ENCODE measurements at regions not wholly inside any gene's neighbourhood (a gene's known extent, or its start where the extent isn't known, plus 50 kb on each side); places are given as distances from the start of the nearest gene placed in this dataset.

DNA sequence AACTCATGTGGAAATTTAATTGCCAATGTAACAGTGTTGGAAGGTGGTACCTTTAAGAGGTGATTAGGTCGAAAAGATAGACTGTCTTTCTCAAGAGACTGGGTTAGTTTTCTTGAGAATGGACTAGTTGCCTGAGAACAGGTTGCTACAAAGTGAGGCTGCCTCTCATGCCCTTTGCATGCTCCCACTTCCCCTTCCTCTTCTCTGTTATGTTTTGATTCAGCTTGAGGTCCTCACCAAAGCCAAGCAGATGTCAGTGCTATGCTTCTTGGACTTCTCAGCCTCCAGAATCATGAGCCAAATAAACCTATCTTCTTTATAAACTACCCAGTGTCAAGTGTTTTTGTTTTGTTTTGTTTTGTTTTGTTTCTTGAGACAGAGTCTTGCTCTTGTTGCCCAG lies 187.0 kb upstream of the RUNX1 start:
- Histone ChIP-seq H3K36me3 (ENCODE audit: insufficient read depth, low read length) (peaks cover 10% of the 10 kb centered on the region), H2AFZ (ENCODE audit: low read length) (no peak overlapping the region), H3K79me2 (ENCODE audit: insufficient read depth, low read depth, low read length) (no peaks in the 10 kb centered on the region), H3K9me3 (ENCODE audit: low read length) (peaks cover 27% of the 10 kb centered on the region; the same call in 1 of the 2 replicates), H4K20me1 (ENCODE audit: insufficient read depth, low read length) (no peaks in the 10 kb centered on the region), H3K4me3 (ENCODE audit: low read depth, low read length, poor library complexity, severe bottlenecking) (no peak overlapping the region), H3K4me1 (ENCODE audit: insufficient read depth, low read length, poor library complexity, severe bottlenecking) (peaks cover 46% of the 10 kb centered on the region), H3K27ac (ENCODE audit: low read depth, low read length, poor library complexity, severe bottlenecking) (peak overlapping the region; percentile 4), H3K9me2 (ENCODE audit: insufficient read depth, low read length) (no peaks in the 10 kb centered on the region), H3K4me2 (ENCODE audit: low read length) (no peak overlapping the region)
- ChIA-PET POLR2A (no interaction called here), CTCF (ENCODE audit: unreplicated experiment) (no interaction called here)
- DNase-seq (ENCODE audit: low spot score), result peak; percentile 52
- intact Hi-C loops (cut with micrococcal nuclease; ENCODE audit: unreplicated experiment), result no loop called here
- BruUV-seq (replicated peaks), result no TSS peak
- TF ChIP-seq, protein P1, sequence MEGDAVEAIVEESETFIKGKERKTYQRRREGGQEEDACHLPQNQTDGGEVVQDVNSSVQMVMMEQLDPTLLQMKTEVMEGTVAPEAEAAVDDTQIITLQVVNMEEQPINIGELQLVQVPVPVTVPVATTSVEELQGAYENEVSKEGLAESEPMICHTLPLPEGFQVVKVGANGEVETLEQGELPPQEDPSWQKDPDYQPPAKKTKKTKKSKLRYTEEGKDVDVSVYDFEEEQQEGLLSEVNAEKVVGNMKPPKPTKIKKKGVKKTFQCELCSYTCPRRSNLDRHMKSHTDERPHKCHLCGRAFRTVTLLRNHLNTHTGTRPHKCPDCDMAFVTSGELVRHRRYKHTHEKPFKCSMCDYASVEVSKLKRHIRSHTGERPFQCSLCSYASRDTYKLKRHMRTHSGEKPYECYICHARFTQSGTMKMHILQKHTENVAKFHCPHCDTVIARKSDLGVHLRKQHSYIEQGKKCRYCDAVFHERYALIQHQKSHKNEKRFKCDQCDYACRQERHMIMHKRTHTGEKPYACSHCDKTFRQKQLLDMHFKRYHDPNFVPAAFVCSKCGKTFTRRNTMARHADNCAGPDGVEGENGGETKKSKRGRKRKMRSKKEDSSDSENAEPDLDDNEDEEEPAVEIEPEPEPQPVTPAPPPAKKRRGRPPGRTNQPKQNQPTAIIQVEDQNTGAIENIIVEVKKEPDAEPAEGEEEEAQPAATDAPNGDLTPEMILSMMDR (conservative IDR thresholded peaks at IDR 0.05; ENCODE audit: low read length), result no peak
- TF ChIP-seq EZH2phosphoT487 (IDR thresholded peaks at IDR 0.05; ENCODE audit: borderline replicate concordance, low read depth, low read length), result no peak

DNA sequence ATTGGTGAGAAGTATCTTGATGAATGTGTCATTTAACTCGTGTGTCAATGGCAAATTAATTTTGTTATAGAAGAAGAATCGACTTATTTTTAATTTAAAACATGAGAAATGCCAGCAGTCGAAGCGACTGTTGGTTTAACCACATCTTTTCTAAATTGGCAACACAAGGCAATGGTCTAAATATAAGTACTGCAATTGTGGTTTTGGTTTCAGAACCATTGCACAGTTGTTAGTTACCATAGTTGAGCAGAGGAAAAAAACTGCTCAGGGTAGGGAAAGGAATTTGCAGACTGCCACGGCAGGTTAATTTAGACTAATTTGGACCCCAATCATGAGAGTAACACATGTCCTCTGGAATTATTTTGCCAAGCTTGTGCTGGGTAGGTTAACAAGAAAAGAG lies 185.6 kb upstream of the RUNX1 start:
- Histone ChIP-seq H3K9me3 (ENCODE audit: low read length) (peaks cover 27% of the 10 kb centered on the region; the same call in 1 of the 2 replicates), H3K4me2 (ENCODE audit: low read length) (peak overlapping the region; percentile 58), H3K4me3 (ENCODE audit: low read depth, low read length, poor library complexity, severe bottlenecking) (peak overlapping the region; percentile 37), H3K9me2 (ENCODE audit: insufficient read depth, low read length) (no peaks in the 10 kb centered on the region), H3K36me3 (ENCODE audit: insufficient read depth, low read length) (peaks cover 10% of the 10 kb centered on the region), H2AFZ (ENCODE audit: low read length) (peak overlapping the region; percentile 16; the same call in 1 of the 2 replicates), H3K4me1 (ENCODE audit: insufficient read depth, low read length, poor library complexity, severe bottlenecking) (peaks cover 55% of the 10 kb centered on the region), H4K20me1 (ENCODE audit: insufficient read depth, low read length) (no peaks in the 10 kb centered on the region), H3K79me2 (ENCODE audit: insufficient read depth, low read depth, low read length) (no peaks in the 10 kb centered on the region), H3K27ac (ENCODE audit: low read depth, low read length, poor library complexity, severe bottlenecking) (peak overlapping the region; percentile 60)
- intact Hi-C loops (cut with micrococcal nuclease; ENCODE audit: unreplicated experiment), result no loop called here
- CTCF ChIA-PET (ENCODE audit: unreplicated experiment), result no interaction called here
- DNase-seq (ENCODE audit: low spot score), result peak; percentile 75
- POLR2A ChIA-PET, result interaction anchor here (0.6 to 0.7 kb wide), 2 partner anchors 352 to 846 kb away, joined by 3 read pairs; no protein-coding TSS in a partner anchor
- BruUV-seq (replicated peaks), result no TSS peak
- no peak for TF ChIP-seq EZH2phosphoT487 (IDR thresholded peaks at IDR 0.05; ENCODE audit: borderline replicate concordance, low read depth, low read length)
- TF ChIP-seq, protein P1 (conservative IDR thresholded peaks at IDR 0.05; ENCODE audit: low read length), result no peak

DNA sequence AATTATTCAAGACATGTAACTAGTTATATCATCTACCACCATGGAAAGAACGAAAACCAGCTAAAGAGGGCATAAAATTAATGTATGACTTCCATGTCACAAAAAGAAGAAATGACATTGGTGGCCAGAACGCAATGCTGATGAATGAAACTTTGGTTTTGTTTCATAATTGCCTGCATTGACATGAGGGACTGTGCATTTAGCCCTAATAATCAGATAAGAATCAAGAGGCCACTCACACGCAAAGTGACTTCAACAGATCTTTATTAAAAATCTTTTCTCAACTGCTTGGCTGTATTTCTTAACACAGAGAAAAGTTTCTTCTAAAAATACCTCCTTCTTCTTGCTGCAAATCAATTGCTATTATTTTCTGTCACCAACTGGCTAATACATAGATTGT lies 184.7 kb upstream of the RUNX1 start:
- Histone ChIP-seq H3K4me2 (ENCODE audit: low read length) (peak overlapping the region; percentile 58), H3K27ac (ENCODE audit: low read depth, low read length, poor library complexity, severe bottlenecking) (peak overlapping the region; percentile 60), H3K9me3 (ENCODE audit: low read length) (peaks cover 27% of the 10 kb centered on the region; the same call in 1 of the 2 replicates), H3K4me3 (ENCODE audit: low read depth, low read length, poor library complexity, severe bottlenecking) (no peak overlapping the region), H2AFZ (ENCODE audit: low read length) (no peak overlapping the region; the same call in 1 of the 2 replicates), H3K4me1 (ENCODE audit: insufficient read depth, low read length, poor library complexity, severe bottlenecking) (peaks cover 63% of the 10 kb centered on the region), H3K79me2 (ENCODE audit: insufficient read depth, low read depth, low read length) (no peaks in the 10 kb centered on the region), H4K20me1 (ENCODE audit: insufficient read depth, low read length) (no peaks in the 10 kb centered on the region), H3K9me2 (ENCODE audit: insufficient read depth, low read length) (no peaks in the 10 kb centered on the region), H3K36me3 (ENCODE audit: insufficient read depth, low read length) (peaks cover 10% of the 10 kb centered on the region)
- ChIA-PET POLR2A (interaction anchor here (0.6 to 1.3 kb wide), 3 partner anchors 11 to 386 kb away, joined by 3 to 4 read pairs (median 3); no protein-coding TSS in a partner anchor), CTCF (ENCODE audit: unreplicated experiment) (no interaction called here)
- BruUV-seq (replicated peaks), result no TSS peak
- DNase-seq (ENCODE audit: low spot score), result no peak
- TF ChIP-seq EZH2phosphoT487 (IDR thresholded peaks at IDR 0.05; ENCODE audit: borderline replicate concordance, low read depth, low read length), result no peak
- TF ChIP-seq, protein P1 (conservative IDR thresholded peaks at IDR 0.05; ENCODE audit: low read length), result no peak
- intact Hi-C loops (cut with micrococcal nuclease; ENCODE audit: unreplicated experiment), result no loop called here

All from OCI-LY7 (cell line).